CD14-positive monocyte (primary cell): ENCODE measurements at regions not wholly inside any gene's neighbourhood (a gene's known extent, or its start where the extent isn't known, plus 50 kb on each side); places are given as distances from the start of the nearest gene placed in this dataset.

ENCODE experiments used
- DNase-seq, 3 donors: peaks; one replicate each; pipeline ENCODE4 v3.0.0-alpha.2; 2011 to 2022
- H2AFZ ChIP-seq: 2 replicates; pipeline ENCODE4 v1.6.0; 2012; ENCODE audit warnings: mild to moderate bottlenecking, low read depth, low read length, inconsistent platforms; ENCODE audit not compliant: insufficient read depth, poor library complexity, severe bottlenecking
- H3K27ac ChIP-seq, 2 donors: 1 replicate in 1 of 2; 2 replicates in 1 of 2; pipeline ENCODE4 v1.5.1; 2012 to 2013; ENCODE audit warnings: low read length in 2 of 2, control low read depth in 1 of 2, inconsistent platforms in 1 of 2, low read depth in 1 of 2, mild to moderate bottlenecking in 1 of 2
- H3K27me3 ChIP-seq, 2 donors: one replicate each; pipeline versions ENCODE4 v1.6.0 to v1.6.1; 2011 to 2013; ENCODE audit warnings: low read length in 2 of 2; ENCODE audit not compliant: control insufficient read depth in 2 of 2, insufficient read depth in 2 of 2
- H3K36me3 ChIP-seq, 2 donors: replicated peaks in 1 of 2; 1 replicate in 1 of 2; 2 replicates in 1 of 2; pipeline versions ENCODE4 v1.5.1 to v1.6.1; 2012 to 2013; ENCODE audit warnings: low read length in 2 of 2, control low read depth in 1 of 2, inconsistent platforms in 1 of 2, mild to moderate bottlenecking in 1 of 2; ENCODE audit not compliant: insufficient read depth in 2 of 2, control insufficient read depth in 1 of 2
- H3K4me1 ChIP-seq, 2 donors: 1 replicate in 1 of 2; 2 replicates in 1 of 2; pipeline versions ENCODE4 v1.5.1 to v1.6.1; 2012 to 2013; ENCODE audit warnings: low read length in 2 of 2, control low read depth in 1 of 2, inconsistent platforms in 1 of 2, mild to moderate bottlenecking in 1 of 2, moderate library complexity in 1 of 2; ENCODE audit not compliant: insufficient read depth in 2 of 2, control insufficient read depth in 1 of 2
- H3K4me2 ChIP-seq: replicated peaks from 2 replicates; pipeline ENCODE3; 2012; ENCODE audit warnings: low read length, moderate library complexity, mild to moderate bottlenecking; ENCODE audit not compliant: poor library complexity, severe bottlenecking; ENCODE audit errors: extremely low read depth
- H3K4me3 ChIP-seq, 3 experiments: fragments of 200-600 bp in 1 of 3; sonication (generic) in 1 of 3; replicated peaks in 1 of 3; 1 replicate in 2 of 3; 2 replicates in 1 of 3; pipeline ENCODE4 v1.5.1; 2011 to 2013; ENCODE audit warnings: low read length in 3 of 3, mild to moderate bottlenecking in 3 of 3, control low read depth in 2 of 3, low read depth in 2 of 3, inconsistent platforms in 1 of 3, moderate library complexity in 1 of 3
- H3K79me2 ChIP-seq: 2 replicates; pipeline ENCODE4 v1.6.0; 2012; ENCODE audit warnings: mild to moderate bottlenecking, control low read depth, inconsistent platforms, low read length, moderate library complexity; ENCODE audit not compliant: insufficient read depth
- H3K9ac ChIP-seq: 2 replicates; pipeline ENCODE4 v1.6.0; 2017; ENCODE audit warnings: low read length, mild to moderate bottlenecking; ENCODE audit not compliant: insufficient read depth, poor library complexity, severe bottlenecking
- H3K9me3 ChIP-seq, 2 donors: replicated peaks in 1 of 2; 1 replicate in 1 of 2; 2 replicates in 1 of 2; pipeline versions ENCODE4 v1.5.1 to v1.6.1; 2012 to 2013; ENCODE audit warnings: low read length in 2 of 2, control low read depth in 1 of 2; ENCODE audit not compliant: control insufficient read depth in 1 of 2, insufficient read depth in 1 of 2
- H4K20me1 ChIP-seq: 2 replicates; pipeline ENCODE4 v1.6.0; 2012; ENCODE audit warnings: mild to moderate bottlenecking, low read length, control low read depth, moderate library complexity; ENCODE audit not compliant: insufficient read depth
- H3K27ac Mint-ChIP-seq, 7 donors: one replicate each; pipeline ENCODE4 v1.8.0; 2020; ENCODE audit warnings: mild to moderate bottlenecking in 7 of 7, mixed read lengths in 7 of 7, moderate library complexity in 6 of 7, inconsistent platforms in 2 of 7
- H3K27me3 Mint-ChIP-seq, 3 donors: one replicate each; pipeline ENCODE4 v1.8.0; 2021 to 2022; ENCODE audit warnings: low read depth in 3 of 3, mild to moderate bottlenecking in 3 of 3, mixed read lengths in 3 of 3, moderate library complexity in 3 of 3, inconsistent platforms in 1 of 3
- H3K36me3 Mint-ChIP-seq, 2 donors: one replicate each; pipeline ENCODE4 v1.8.0; 2020; ENCODE audit warnings: mixed read lengths in 2 of 2, inconsistent platforms in 1 of 2, mild to moderate bottlenecking in 1 of 2
- H3K4me1 Mint-ChIP-seq: one replicate; pipeline ENCODE4 v1.8.0; 2020; ENCODE audit warnings: mild to moderate bottlenecking, mixed read lengths
- H3K4me3 Mint-ChIP-seq, 2 donors: one replicate each; pipeline ENCODE4 v1.8.0; 2020; ENCODE audit warnings: mild to moderate bottlenecking in 2 of 2, mixed read lengths in 2 of 2, moderate library complexity in 1 of 2
- H3K9me3 Mint-ChIP-seq, 7 donors: one replicate each; pipeline ENCODE4 v1.8.0; 2020 to 2022; ENCODE audit warnings: mixed read lengths in 7 of 7, mild to moderate bottlenecking in 6 of 7, moderate library complexity in 6 of 7, inconsistent platforms in 2 of 7
- CTCF ChIP-seq: fragments of 200-600 bp; IDR thresholded peaks from one replicate; pipeline ENCODE4 v1.8.0; 2022; ENCODE audit warnings: antibody characterized with exemption, mild to moderate bottlenecking
- WGBS: methylation state at CpG from one replicate; pipeline ENCODE4 v1.1.5; 2013; ENCODE audit warnings: missing lambda C conversion rate; ENCODE audit not compliant: insufficient coverage; 5-methylcytosine and 5-hydroxymethylcytosine counted together
- intact Hi-C, 2 donors: fragments of 100-400 bp; cut with micrococcal nuclease; formaldehyde crosslinking; loops; one replicate each; pipeline versions ENCODE4 v1.15.0 to v1.15.1; 2023

DNA sequence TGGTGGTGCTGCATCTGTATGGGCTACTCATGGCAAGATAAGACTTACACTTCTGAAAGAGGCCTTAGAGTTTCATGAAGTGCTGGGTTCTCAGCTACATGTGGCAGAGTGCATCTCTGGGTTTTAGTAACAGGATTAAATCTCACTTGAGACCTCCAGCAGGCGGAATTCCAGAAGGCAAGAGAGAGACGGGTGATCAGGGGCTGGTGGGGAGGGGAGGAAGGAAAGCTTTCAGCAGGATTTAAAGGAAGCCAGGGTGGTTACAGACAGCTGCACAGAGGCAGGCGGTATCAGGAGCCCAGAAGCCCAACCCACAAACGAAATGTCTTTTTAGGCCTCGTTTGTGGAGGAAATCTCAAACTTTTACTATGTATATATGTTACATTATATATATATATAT lies 56.2 kb upstream of the CD82 start:
- H3K9ac ChIP-seq = no peak overlapping the region
- Mint-ChIP-seq H3K36me3 (no peaks in the 10 kb centered on the region), H3K4me1 (no peaks in the 10 kb centered on the region), H3K9me3 (peaks cover 0 to 8% (median 2%) of the 10 kb centered on the region in 7 donors), H3K27ac (no peak overlapping the region), H3K27me3 (peaks cover 3 to 13% (median 7%) of the 10 kb centered on the region in 3 donors), H3K4me3 (no peak overlapping the region)
- H3K27me3 ChIP-seq = no peaks in the 10 kb centered on the region
- peaks cover 0 to 2% of the 10 kb centered on the region in 2 donors for H3K9me3 ChIP-seq
- H3K4me2 ChIP-seq = no peak overlapping the region
- intact Hi-C loops = no loop called here
- H3K27ac ChIP-seq = no peak overlapping the region
- no peak for TF ChIP-seq CTCF
- no peak for DNase-seq
- no peaks in the 10 kb centered on the region for H3K79me2 ChIP-seq
- no peak overlapping the region for H3K4me3 ChIP-seq
- WGBS = 67% methylated on average over 2 of the region's 5 CpGs
- no peaks in the 10 kb centered on the region for H3K4me1 ChIP-seq
- H3K36me3 ChIP-seq = no peaks in the 10 kb centered on the region
- H4K20me1 ChIP-seq = no peaks in the 10 kb centered on the region
- no peak overlapping the region for H2AFZ ChIP-seq

DNA sequence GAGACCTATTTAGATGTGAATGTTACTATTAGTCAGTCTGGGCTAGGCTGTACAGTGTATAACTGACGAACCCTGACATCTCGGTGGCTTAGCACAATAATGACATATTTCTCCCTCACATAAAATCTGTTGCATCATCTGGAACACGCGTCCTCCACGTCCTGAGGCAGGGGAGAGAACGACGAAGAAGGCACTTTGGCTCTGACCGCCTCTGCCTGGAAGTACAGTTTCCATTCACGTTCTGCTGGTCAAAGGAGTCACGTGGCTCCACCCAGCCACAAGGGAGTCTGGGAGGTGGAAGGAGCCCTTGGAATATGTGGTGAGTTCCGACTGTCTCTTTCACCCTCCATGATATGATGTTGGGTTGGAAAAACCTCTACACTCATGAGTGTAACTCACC lies 55.1 kb upstream of the CD82 start:
- no peak overlapping the region for H3K9ac ChIP-seq
- no peaks in the 10 kb centered on the region for H3K36me3 Mint-ChIP-seq

More for the DNA sequence above, 55.1 kb upstream of the CD82 start:
- Mint-ChIP-seq H3K9me3 (peaks cover 0 to 8% (median 2%) of the 10 kb centered on the region in 7 donors), H3K27ac (no peak overlapping the region), H3K4me1 (no peaks in the 10 kb centered on the region), H3K27me3 (peaks cover 3 to 13% (median 10%) of the 10 kb centered on the region in 3 donors), H3K4me3 (no peak overlapping the region)
- Histone ChIP-seq H3K79me2 (no peaks in the 10 kb centered on the region), H3K36me3 (no peaks in the 10 kb centered on the region), H3K27ac (no peak overlapping the region), H3K4me1 (no peaks in the 10 kb centered on the region), H3K9me3 (no peaks in the 10 kb centered on the region), H3K4me3 (no peak overlapping the region), H4K20me1 (no peaks in the 10 kb centered on the region), H2AFZ (no peak overlapping the region), H3K4me2 (no peak overlapping the region), H3K27me3 (no peaks in the 10 kb centered on the region)
- TF ChIP-seq CTCF = no peak
- WGBS = 80% methylated on average over 2 of the region's 11 CpGs
- intact Hi-C loops = no loop called here
- DNase-seq = no peak
